ENCODE measurements at regions not wholly inside any gene's neighbourhood (a gene's known extent, or its start where the extent isn't known, plus 50 kb on each side); places are given as distances from the start of the nearest gene placed in this dataset.

GRCh38 chr14:104520620-104521410, 58.7 kb upstream of the C14orf180 start:
- H3K4me1 ChIP-seq, result no peaks in the 10 kb centered on the region
- H3K4me3 ChIP-seq, result no peak overlapping the region
- intact Hi-C loops (cut with DNase I), result no loop called here
- peaks cover 0 to 12% (median 0%) of the 10 kb centered on the region in 7 donors for H3K27me3 ChIP-seq
- no peak for ATAC-seq
- no peak for DNase-seq
- no peak overlapping the region for H3K27ac ChIP-seq
- no peak for TF ChIP-seq CTCF (IDR thresholded peaks at IDR 0.05)
- 84% methylated on average over 13 of the region's 13 CpGs for WGBS, 2 donors
- peaks cover 0 to 31% (median 4%) of the 10 kb centered on the region in 11 donors for H3K9me3 ChIP-seq
- no peaks in the 10 kb centered on the region for H3K36me3 ChIP-seq

GRCh38 chr14:104521816-104522745, 57.5 kb upstream of the C14orf180 start:
- peaks cover 0 to 22% (median 4%) of the 10 kb centered on the region in 11 donors for H3K9me3 ChIP-seq
- intact Hi-C loops (cut with DNase I), result no loop called here
- no peaks in the 10 kb centered on the region for H3K36me3 ChIP-seq
- peaks cover 0 to 12% (median 0%) of the 10 kb centered on the region in 7 donors for H3K27me3 ChIP-seq
- ATAC-seq (no peak), DNase-seq (no peak)
- no peak overlapping the region for H3K4me3 ChIP-seq
- no peak for TF ChIP-seq CTCF (IDR thresholded peaks at IDR 0.05)
- no peak overlapping the region for H3K27ac ChIP-seq
- H3K4me1 ChIP-seq, result no peaks in the 10 kb centered on the region
- 81 to 92% methylated on average over 8 of the region's 8 CpGs for WGBS, 2 donors

- peaks cover 0 to 21% (median 5%) of the 10 kb centered on the region in 11 donors for H3K9me3 ChIP-seq
- WGBS, 2 donors, result 88 to 94% methylated on average over 13 of the region's 13 CpGs
- TF ChIP-seq CTCF (IDR thresholded peaks at IDR 0.05), result no peak
- peaks cover 0 to 12% (median 0%) of the 10 kb centered on the region in 7 donors for H3K27me3 ChIP-seq
- no peaks in the 10 kb centered on the region for H3K4me1 ChIP-seq
- H3K27ac ChIP-seq, result no peak overlapping the region
- ATAC-seq (no peak), DNase-seq (no peak)
- intact Hi-C loops (cut with DNase I), result no loop called here
- no peaks in the 10 kb centered on the region for H3K36me3 ChIP-seq
- no peak overlapping the region for H3K4me3 ChIP-seq
These were observed 56.5 kb upstream of the C14orf180 start for GRCh38 chr14:104522926-104523545.

GRCh38 chr14:104523546-104523935, 56.0 kb upstream of the C14orf180 start:
- WGBS, 2 donors, result 85 to 93% methylated on average over 7 of the region's 7 CpGs
- ATAC-seq, result no peak
- no peak for TF ChIP-seq CTCF (IDR thresholded peaks at IDR 0.05)
- H3K36me3 ChIP-seq, result no peaks in the 10 kb centered on the region
- no peak overlapping the region for H3K4me3 ChIP-seq
- H3K4me1 ChIP-seq, result no peaks in the 10 kb centered on the region
- H3K27ac ChIP-seq, result no peak overlapping the region
- H3K9me3 ChIP-seq, result peaks cover 0 to 26% (median 7%) of the 10 kb centered on the region in 11 donors
- H3K27me3 ChIP-seq, result peaks cover 0 to 11% (median 0%) of the 10 kb centered on the region in 7 donors
- intact Hi-C loops (cut with DNase I), result no loop called here
- no peak for DNase-seq

Measured in heart right ventricle (tissue), 16 donors.